H9 (cell line): ENCODE measurements at regions not wholly inside any gene's neighbourhood (a gene's known extent, or its start where the extent isn't known, plus 50 kb on each side); places are given as distances from the start of the nearest gene placed in this dataset.

ENCODE experiments used
- DNase-seq: peaks from one replicate; pipeline ENCODE4 v3.0.0-alpha.2; 2017
- H2AFZ ChIP-seq: one replicate; pipeline ENCODE4 v1.6.1; 2013; ENCODE audit warnings: mild to moderate bottlenecking, low read length, control low read depth, moderate library complexity
- H2AK5ac ChIP-seq: 2 replicates; pipeline ENCODE4 v1.6.1; 2013; ENCODE audit warnings: low read length, control low read depth, mixed read lengths; ENCODE audit not compliant: insufficient read length
- H2BK120ac ChIP-seq: one replicate; pipeline ENCODE4 v1.6.1; 2013; ENCODE audit warnings: low read depth, mild to moderate bottlenecking, low read length, control low read depth, inconsistent platforms; ENCODE audit not compliant: poor library complexity, severe bottlenecking
- H2BK12ac ChIP-seq: 2 replicates; pipeline ENCODE4 v1.6.1; 2013; ENCODE audit warnings: low read length, control low read depth, mixed read lengths, low read depth; ENCODE audit not compliant: insufficient read length
- H2BK15ac ChIP-seq: 2 replicates; pipeline ENCODE4 v1.6.1; 2013; ENCODE audit warnings: low read depth, low read length, control low read depth
- H2BK20ac ChIP-seq: one replicate; pipeline ENCODE4 v1.6.1; 2013; ENCODE audit warnings: low read depth, mild to moderate bottlenecking, low read length, control low read depth, inconsistent platforms; ENCODE audit not compliant: poor library complexity, severe bottlenecking
- H2BK5ac ChIP-seq: 2 replicates; pipeline ENCODE4 v1.6.1; 2013; ENCODE audit warnings: low read length, control low read depth, mixed read lengths; ENCODE audit not compliant: insufficient read length
- H3K14ac ChIP-seq: 2 replicates; pipeline ENCODE4 v1.6.1; 2013; ENCODE audit warnings: low read length, control low read depth; ENCODE audit not compliant: insufficient read depth
- H3K18ac ChIP-seq: 2 replicates; pipeline ENCODE4 v1.6.1; 2013; ENCODE audit warnings: low read depth, mild to moderate bottlenecking, mixed read lengths, low read length, control low read depth; ENCODE audit not compliant: insufficient read length
- H3K23ac ChIP-seq: 2 replicates; pipeline ENCODE4 v1.6.1; 2013; ENCODE audit warnings: low read length, control low read depth, mixed read lengths, low read depth; ENCODE audit not compliant: insufficient read length
- H3K23me2 ChIP-seq: 2 replicates; pipeline ENCODE4 v1.6.1; 2013; ENCODE audit warnings: low read depth, mild to moderate bottlenecking, mixed read lengths, low read length, control low read depth; ENCODE audit not compliant: insufficient read length, poor library complexity, severe bottlenecking
- H3K27ac ChIP-seq: 2 replicates; pipeline ENCODE4 v1.5.1; 2013; ENCODE audit warnings: low read length, control low read depth, mixed read lengths, low read depth; ENCODE audit not compliant: insufficient read length
- H3K27me3 ChIP-seq: 2 replicates; pipeline ENCODE4 v1.6.1; 2013; ENCODE audit warnings: low read length, control low read depth, inconsistent platforms; ENCODE audit not compliant: insufficient read depth
- H3K4ac ChIP-seq: 2 replicates; pipeline ENCODE4 v1.6.1; 2013; ENCODE audit warnings: low read depth, mild to moderate bottlenecking, control low read depth, inconsistent platforms, low read length, moderate library complexity
- H3K4me1 ChIP-seq: 2 replicates; pipeline ENCODE4 v1.6.1; 2013; ENCODE audit warnings: low read length, control low read depth, inconsistent platforms; ENCODE audit not compliant: insufficient read depth
- H3K4me2 ChIP-seq: 2 replicates; pipeline ENCODE4 v1.6.1; 2013; ENCODE audit warnings: low read length, control low read depth, mixed read lengths; ENCODE audit not compliant: insufficient read length, insufficient read depth
- H3K56ac ChIP-seq: 2 replicates; pipeline ENCODE4 v1.6.1; 2013; ENCODE audit warnings: low read depth, mild to moderate bottlenecking, mixed read lengths, low read length, control low read depth; ENCODE audit not compliant: insufficient read length
- H3K79me1 ChIP-seq: 2 replicates; pipeline ENCODE4 v1.6.1; 2013; ENCODE audit warnings: low read depth, mild to moderate bottlenecking, moderate library complexity, low read length, control low read depth, inconsistent platforms; ENCODE audit not compliant: insufficient read depth, poor library complexity, severe bottlenecking
- H3K79me2 ChIP-seq: 2 replicates; pipeline ENCODE4 v1.6.1; 2013; ENCODE audit warnings: low read length, control low read depth, inconsistent platforms; ENCODE audit not compliant: insufficient read depth
- H3K9ac ChIP-seq: 2 replicates; pipeline ENCODE4 v1.6.1; 2013; ENCODE audit warnings: low read length, control low read depth, mixed read lengths; ENCODE audit not compliant: insufficient read length; ENCODE audit errors: extremely low read depth
- H3K9me3 ChIP-seq: one replicate; pipeline ENCODE4 v1.6.1; 2013; ENCODE audit warnings: low read depth, low read length, inconsistent platforms; ENCODE audit not compliant: control insufficient read depth
- H3T11ph ChIP-seq: one replicate; pipeline ENCODE4 v1.6.1; 2013; ENCODE audit warnings: mild to moderate bottlenecking, low read length, control low read depth, inconsistent platforms
- H4K20me1 ChIP-seq: one replicate; pipeline ENCODE4 v1.6.1; 2013; ENCODE audit not compliant: control insufficient read depth, insufficient read length, insufficient read depth
- H4K5ac ChIP-seq: 2 replicates; pipeline ENCODE4 v1.6.1; 2013; ENCODE audit warnings: low read depth, mild to moderate bottlenecking, mixed read lengths, low read length, control low read depth; ENCODE audit not compliant: insufficient read length
- H4K8ac ChIP-seq: replicated peaks from 2 replicates; pipeline ENCODE4 v1.6.1; 2013; ENCODE audit warnings: low read length, control low read depth, mixed read lengths, low read depth; ENCODE audit not compliant: insufficient read length
- H4K91ac ChIP-seq: 2 replicates; pipeline ENCODE4 v1.6.1; 2013; ENCODE audit warnings: low read depth, mild to moderate bottlenecking, moderate library complexity, mixed read lengths, low read length, control low read depth; ENCODE audit not compliant: insufficient read length
- H3K27ac Mint-ChIP-seq, 3 experiments: 2 replicates in 2 of 3; 3 replicates in 1 of 3; pipeline ENCODE4 v1.8.0; 2020 to 2021; ENCODE audit warnings: mixed read lengths in 3 of 3, mild to moderate bottlenecking in 1 of 3, moderate library complexity in 1 of 3
- H3K27me3 Mint-ChIP-seq: 2 replicates; pipeline ENCODE4 v1.8.0; 2021; ENCODE audit warnings: low read depth, mild to moderate bottlenecking, moderate library complexity, mixed read lengths
- H3K36me3 Mint-ChIP-seq, 3 experiments: 2 replicates in 2 of 3; 3 replicates in 1 of 3; pipeline ENCODE4 v1.8.0; 2020 to 2021; ENCODE audit warnings: low read depth in 3 of 3, mixed read lengths in 3 of 3; ENCODE audit not compliant: insufficient read depth in 1 of 3
- H3K4me1 Mint-ChIP-seq, 2 experiments: 2 replicates each; pipeline ENCODE4 v1.8.0; 2020; ENCODE audit warnings: mixed read lengths in 2 of 2
- H3K4me3 Mint-ChIP-seq, 2 experiments: 2 replicates in 1 of 2; 3 replicates in 1 of 2; pipeline ENCODE4 v1.8.0; 2020 to 2021; ENCODE audit warnings: mild to moderate bottlenecking in 2 of 2, mixed read lengths in 2 of 2, moderate library complexity in 1 of 2
- H3K9me3 Mint-ChIP-seq, 2 experiments: 2 replicates in 1 of 2; 3 replicates in 1 of 2; pipeline ENCODE4 v1.8.0; 2020; ENCODE audit warnings: mild to moderate bottlenecking in 2 of 2, mixed read lengths in 2 of 2, moderate library complexity in 1 of 2
- CTCF ChIP-seq: fragments of 200-600 bp; sonication (generic); conservative IDR thresholded peaks from 3 replicates; pipeline ENCODE4 v1.8.0; 2021; ENCODE audit warnings: antibody characterized with exemption, mild to moderate bottlenecking
- WGBS: extraction: QIAGEN DNeasy Blood & Tissue Kit; methylation state at CpG from one replicate; pipeline ENCODE4 v1.1.7; 2013; ENCODE audit warnings: missing lambda C conversion rate, low lambda C conversion rate, mixed read lengths; ENCODE audit not compliant: insufficient read length; ENCODE audit errors: extremely low coverage; 5-methylcytosine and 5-hydroxymethylcytosine counted together

GRCh38 chr5:174528821-174529544, 195.4 kb upstream of the MSX2 start:
- no peak for TF ChIP-seq CTCF
- no peak overlapping the region for H3K27ac ChIP-seq
- no peak overlapping the region for H3K4me2 ChIP-seq
- no peaks in the 10 kb centered on the region for H3K9me3 Mint-ChIP-seq
- no peaks in the 10 kb centered on the region for H4K20me1 ChIP-seq
- H4K5ac ChIP-seq: no peak overlapping the region
- no CpG with 5 or more reads among the region's 6 CpGs for WGBS
- H3K27me3 ChIP-seq: no peaks in the 10 kb centered on the region
- peaks cover 29 to 34% of the 10 kb centered on the region in 2 experiments for H3K4me1 Mint-ChIP-seq
- no peak overlapping the region for H2BK15ac ChIP-seq
- H2BK20ac ChIP-seq: no peak overlapping the region
- H3K14ac ChIP-seq: no peak overlapping the region
- no peaks in the 10 kb centered on the region for H3K79me2 ChIP-seq
- peak overlapping the region in 1 of 3 experiments; percentile 85; a peak in 1 of 7 replicates for H3K27ac Mint-ChIP-seq
- no peak overlapping the region for H3K23ac ChIP-seq
- peaks cover 51% of the 10 kb centered on the region for H3K27me3 Mint-ChIP-seq
- H2AFZ ChIP-seq: no peak overlapping the region
- H2BK120ac ChIP-seq: no peak overlapping the region
- no peak for DNase-seq
- H2AK5ac ChIP-seq: no peak overlapping the region
- no peak overlapping the region for H3K4me3 Mint-ChIP-seq
- H4K8ac ChIP-seq: no peak overlapping the region
- no peak overlapping the region for H4K91ac ChIP-seq
- H3K4me1 ChIP-seq: peaks cover 10% of the 10 kb centered on the region; the same call in 1 of the 2 replicates
- no peak overlapping the region for H2BK12ac ChIP-seq
- H3T11ph ChIP-seq: no peak overlapping the region
- H3K79me1 ChIP-seq: no peaks in the 10 kb centered on the region
- no peaks in the 10 kb centered on the region for H3K9me3 ChIP-seq
- no peak overlapping the region for H2BK5ac ChIP-seq
- no peak overlapping the region for H3K56ac ChIP-seq
- H3K23me2 ChIP-seq: no peaks in the 10 kb centered on the region
- no peak overlapping the region for H3K18ac ChIP-seq
- H3K9ac ChIP-seq: no peak overlapping the region
- H3K36me3 Mint-ChIP-seq: no peaks in the 10 kb centered on the region
- H3K4ac ChIP-seq: no peak overlapping the region
